WI38 (cell line): ENCODE measurements at regions not wholly inside any gene's neighbourhood (a gene's known extent, or its start where the extent isn't known, plus 50 kb on each side); places are given as distances from the start of the nearest gene placed in this dataset.

ENCODE experiments used
- H3K4me3 ChIP-seq: 2 replicates; pipeline ENCODE4 v1.5.1; 2011; ENCODE audit warnings: low read depth, mild to moderate bottlenecking, control low read depth, low read length
- TF ChIP-seq, protein P1 (sequence below): IDR thresholded peaks from 2 replicates; pipeline ENCODE4 v1.5.1; 2012; ENCODE audit warnings: low read depth, mild to moderate bottlenecking, control low read depth, low read length

DNA sequence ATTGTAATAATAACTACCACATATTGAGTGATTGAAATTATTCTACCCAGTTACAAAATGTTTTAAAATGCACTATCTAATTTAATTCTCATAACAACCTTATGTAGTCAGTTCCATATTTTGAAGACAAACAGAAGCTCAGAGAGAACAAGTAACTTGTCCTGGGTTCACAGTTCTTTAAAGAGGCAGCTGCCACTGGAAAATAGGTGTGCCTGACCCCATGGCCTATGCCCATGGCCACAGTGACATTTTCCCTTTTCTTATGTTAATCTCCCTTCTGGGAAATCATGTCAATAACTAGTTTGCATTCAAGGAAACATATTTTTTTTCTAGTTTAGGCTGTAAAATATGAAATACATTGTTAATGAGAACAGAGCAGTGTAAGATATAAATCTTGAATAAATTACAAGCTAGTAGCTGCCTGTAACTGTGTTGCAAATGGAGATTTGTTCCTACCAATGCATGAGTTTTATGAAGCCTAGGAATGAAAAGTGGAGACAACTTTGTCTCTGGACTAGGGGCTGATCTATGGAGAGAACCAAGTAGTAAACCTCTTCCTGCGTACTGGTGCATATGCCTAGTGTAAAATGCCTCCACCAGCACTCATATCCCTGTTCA, 1018.0 kb downstream of the NTRK3 start:
- no peak overlapping the region for H3K4me3 ChIP-seq
- TF ChIP-seq, protein P1, sequence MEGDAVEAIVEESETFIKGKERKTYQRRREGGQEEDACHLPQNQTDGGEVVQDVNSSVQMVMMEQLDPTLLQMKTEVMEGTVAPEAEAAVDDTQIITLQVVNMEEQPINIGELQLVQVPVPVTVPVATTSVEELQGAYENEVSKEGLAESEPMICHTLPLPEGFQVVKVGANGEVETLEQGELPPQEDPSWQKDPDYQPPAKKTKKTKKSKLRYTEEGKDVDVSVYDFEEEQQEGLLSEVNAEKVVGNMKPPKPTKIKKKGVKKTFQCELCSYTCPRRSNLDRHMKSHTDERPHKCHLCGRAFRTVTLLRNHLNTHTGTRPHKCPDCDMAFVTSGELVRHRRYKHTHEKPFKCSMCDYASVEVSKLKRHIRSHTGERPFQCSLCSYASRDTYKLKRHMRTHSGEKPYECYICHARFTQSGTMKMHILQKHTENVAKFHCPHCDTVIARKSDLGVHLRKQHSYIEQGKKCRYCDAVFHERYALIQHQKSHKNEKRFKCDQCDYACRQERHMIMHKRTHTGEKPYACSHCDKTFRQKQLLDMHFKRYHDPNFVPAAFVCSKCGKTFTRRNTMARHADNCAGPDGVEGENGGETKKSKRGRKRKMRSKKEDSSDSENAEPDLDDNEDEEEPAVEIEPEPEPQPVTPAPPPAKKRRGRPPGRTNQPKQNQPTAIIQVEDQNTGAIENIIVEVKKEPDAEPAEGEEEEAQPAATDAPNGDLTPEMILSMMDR: no peak

DNA sequence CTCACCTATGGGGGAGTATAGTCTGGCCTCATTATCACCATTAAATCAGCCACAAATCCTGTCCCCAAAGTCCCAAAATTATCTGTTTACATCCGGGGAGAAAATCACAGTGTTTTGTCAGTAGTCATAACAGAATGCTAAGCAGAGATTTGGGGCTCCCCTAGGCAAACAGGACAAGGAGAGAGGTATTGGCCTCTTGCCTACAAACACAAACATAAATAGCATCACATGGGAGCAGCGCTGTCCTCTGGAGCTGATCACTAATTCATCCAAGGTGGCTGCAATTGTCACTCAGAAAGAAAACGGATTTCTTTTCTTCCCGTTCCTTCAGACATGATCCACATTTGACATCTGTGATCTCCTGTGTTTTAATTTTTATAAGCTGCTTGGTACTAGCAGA, 1028.1 kb downstream of the NTRK3 start:
- TF ChIP-seq, protein P1: no peak
- H3K4me3 ChIP-seq: no peak overlapping the region

DNA sequence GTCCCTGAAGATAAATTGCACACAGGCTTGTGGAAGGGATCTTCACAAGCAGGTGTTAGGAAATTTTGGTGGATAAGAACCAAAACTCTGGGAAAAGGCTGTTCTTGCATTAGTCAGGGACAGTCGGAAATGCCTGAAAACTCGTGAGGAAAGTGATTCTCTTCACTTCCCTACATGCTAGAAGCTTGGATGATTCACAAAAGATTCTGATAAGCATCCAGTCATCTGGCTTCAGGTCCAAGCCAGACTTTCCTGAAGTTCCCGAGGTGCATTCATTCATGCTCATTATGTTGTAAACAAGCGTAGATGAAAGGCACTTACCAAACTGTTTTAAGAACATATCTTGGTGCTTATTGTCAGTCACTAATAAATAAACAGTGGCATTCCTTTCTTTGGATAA, 1028.7 kb downstream of the NTRK3 start:
- TF ChIP-seq, protein P1: no peak
- no peak overlapping the region for H3K4me3 ChIP-seq

DNA sequence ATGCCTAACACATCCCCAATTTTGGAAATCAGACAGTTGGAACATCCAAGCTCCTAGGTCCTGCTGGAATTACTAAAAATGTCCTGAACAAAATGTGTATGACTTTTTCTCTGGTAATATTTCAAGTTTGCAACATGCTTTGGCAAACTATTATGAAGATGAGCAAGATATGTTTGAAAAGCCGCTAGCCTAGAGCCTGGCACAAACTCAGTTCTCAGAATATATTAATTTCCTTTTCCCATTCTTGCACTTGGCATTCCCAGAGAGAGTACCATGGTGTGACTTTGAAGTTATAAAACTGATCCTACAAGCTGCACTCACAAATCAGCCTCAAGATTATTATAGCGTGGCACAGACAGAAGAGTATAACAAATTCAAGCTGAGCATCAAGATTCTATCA, 1031.1 kb downstream of the NTRK3 start:
- no peak overlapping the region for H3K4me3 ChIP-seq
- TF ChIP-seq, protein P1: no peak

DNA sequence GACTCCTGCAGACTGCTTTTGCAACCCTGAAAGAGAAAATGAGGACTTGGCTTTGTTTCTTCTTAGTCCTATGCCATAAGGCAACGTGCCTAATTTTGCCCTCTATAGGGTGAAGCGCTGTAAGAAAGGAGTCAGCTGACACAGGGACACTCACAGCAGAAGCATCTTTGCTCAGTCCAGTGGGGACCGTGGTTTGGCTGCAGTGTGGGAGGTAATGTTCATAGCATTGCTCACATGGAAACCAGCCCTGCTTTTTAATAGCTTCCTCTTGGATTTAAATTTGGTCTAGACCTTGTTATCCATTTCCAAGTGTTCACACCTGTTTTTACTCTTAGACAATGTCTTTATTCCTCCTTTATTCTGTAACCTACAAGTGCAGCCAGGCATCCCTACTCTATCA, 1032.1 kb downstream of the NTRK3 start:
- H3K4me3 ChIP-seq: no peak overlapping the region
- TF ChIP-seq, protein P1: no peak

DNA sequence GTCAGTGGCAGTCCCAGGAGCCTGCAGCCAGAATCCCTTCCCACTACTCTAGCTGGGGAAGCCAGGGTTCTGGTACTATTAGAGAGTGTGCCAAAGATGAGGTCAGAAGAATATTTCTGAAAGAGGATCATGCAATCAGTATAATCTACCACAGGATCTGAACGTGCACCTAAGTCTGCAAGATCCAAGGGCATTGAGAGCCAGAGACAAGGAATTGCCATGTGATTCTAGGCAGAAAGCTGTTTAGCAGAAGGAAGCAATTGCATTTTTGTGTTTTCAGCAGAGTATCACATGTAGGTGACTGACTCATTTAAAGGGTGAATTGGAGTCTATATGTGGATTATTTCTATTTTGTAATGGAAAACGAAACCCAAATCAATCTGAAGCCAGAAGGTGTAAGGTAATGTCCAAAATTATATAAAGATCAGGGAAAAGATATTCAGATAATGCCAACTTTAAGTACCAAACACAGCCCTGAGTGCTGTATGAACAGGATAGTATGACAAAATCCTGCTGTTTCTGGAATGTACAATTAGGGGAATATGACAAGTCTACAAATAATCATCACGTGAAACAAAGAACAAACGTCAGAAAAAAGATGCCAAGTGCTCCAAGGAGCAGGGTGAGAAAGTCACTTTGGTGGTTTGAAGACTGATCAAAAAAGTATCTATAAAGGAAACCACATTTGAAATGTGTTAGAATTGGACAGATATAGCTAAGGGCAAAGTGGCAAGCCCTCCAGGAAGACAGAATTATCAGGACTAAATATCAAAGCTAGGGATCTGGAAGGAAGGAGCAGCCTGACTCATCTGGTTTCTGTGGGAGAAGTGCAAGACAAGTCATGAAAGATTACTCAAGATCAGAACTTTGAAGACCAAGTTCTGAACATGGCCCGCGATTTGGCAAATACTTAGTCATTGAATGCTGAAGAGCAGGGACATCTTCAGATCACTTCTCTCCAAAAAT, 1036.6 kb downstream of the NTRK3 start:
- no peak overlapping the region for H3K4me3 ChIP-seq
- TF ChIP-seq, protein P1: no peak

DNA sequence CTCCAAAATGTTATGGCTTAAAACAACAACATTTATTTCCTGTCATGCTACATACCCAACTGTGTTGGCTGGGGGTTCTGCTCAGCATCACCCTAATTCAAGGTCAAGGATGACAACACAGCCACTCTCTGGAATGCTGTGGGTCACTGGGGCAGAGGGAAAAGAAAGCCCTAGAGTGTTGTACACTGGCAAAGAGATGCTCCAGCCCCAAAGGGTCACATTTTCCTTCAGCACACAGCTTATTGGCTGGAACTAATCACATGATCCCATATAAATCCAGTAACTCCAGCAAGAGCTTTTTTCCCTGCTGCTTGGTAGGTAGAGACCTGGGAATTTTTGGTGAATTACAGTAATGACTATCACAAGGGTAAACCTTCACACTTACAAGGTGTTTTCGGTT, 1041.4 kb downstream of the NTRK3 start:
- H3K4me3 ChIP-seq: no peak overlapping the region
- TF ChIP-seq, protein P1: no peak
